ENCODE measurements at regions not wholly inside any gene's neighbourhood (a gene's known extent, or its start where the extent isn't known, plus 50 kb on each side); places are given as distances from the start of the nearest gene placed in this dataset.

DNA sequence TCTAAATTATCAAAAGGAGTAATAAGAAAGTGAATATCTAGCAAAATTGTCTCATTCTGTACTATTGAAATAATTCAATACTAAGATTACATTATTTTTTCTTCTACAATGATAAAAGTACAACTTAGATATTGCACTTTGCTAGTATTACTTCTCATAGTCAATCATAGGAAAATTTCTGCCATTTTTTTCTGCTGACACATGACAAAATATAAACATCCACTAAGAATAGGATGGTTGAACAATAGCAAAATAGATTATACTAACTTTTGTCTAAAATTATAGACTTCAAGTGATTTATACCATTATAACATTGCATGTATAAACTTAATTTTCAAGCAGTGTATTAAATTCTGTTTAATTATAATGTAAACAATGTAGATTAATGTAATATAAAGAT lies 540.2 kb downstream of the PDHA2 start:
- ChIA-PET CTCF (no interaction called here), RAD21 (ENCODE audit: low non-redundant PET in 1 of 2, low total read pairs in 2 of 2, uncharacterized antibody in 2 of 2, unreplicated experiment in 2 of 2) (no interaction called here), POLR2A (no interaction called here)
- Histone ChIP-seq H3K36me3 (ENCODE audit: control insufficient read depth in 1 of 2, insufficient read depth in 2 of 2, low read length in 2 of 2) (no peaks in the 10 kb centered on the region), H3K4me2 (ENCODE audit: low read length) (no peak overlapping the region), H3K79me2 (ENCODE audit: insufficient read depth, low read length) (no peaks in the 10 kb centered on the region), H4K20me1 (ENCODE audit: insufficient read depth) (no peaks in the 10 kb centered on the region), H3K9me2 (ENCODE audit: insufficient read depth) (no peaks in the 10 kb centered on the region), H3K9me3 (ENCODE audit: control insufficient read depth in 1 of 2, insufficient read depth in 1 of 2, low read depth in 1 of 2, low read length in 2 of 2) (no peaks in the 10 kb centered on the region), H2AFZ (ENCODE audit: low read depth, low read length, poor library complexity, severe bottlenecking) (no peak overlapping the region), H3K9ac (ENCODE audit: low read length) (no peak overlapping the region), H3K4me1 (ENCODE audit: control insufficient read depth in 1 of 2, insufficient read depth in 2 of 2, low read length in 2 of 2) (no peaks in the 10 kb centered on the region), H3K27me3 (ENCODE audit: insufficient read depth, low read length) (no peaks in the 10 kb centered on the region), H3K27ac (ENCODE audit: low read depth, low read length) (no peak overlapping the region), H3K4me3 (replicated peaks in 1 of 2; ENCODE audit: low read depth in 1 of 2, low read length in 2 of 2) (no peak overlapping the region)
- TF ChIP-seq JUND (IDR thresholded peaks at IDR 0.05), result no peak
- no peak for TF ChIP-seq CBX3 (IDR thresholded peaks at IDR 0.05; ENCODE audit: low read depth)
- TF ChIP-seq, protein P1, sequence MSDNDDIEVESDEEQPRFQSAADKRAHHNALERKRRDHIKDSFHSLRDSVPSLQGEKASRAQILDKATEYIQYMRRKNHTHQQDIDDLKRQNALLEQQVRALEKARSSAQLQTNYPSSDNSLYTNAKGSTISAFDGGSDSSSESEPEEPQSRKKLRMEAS (IDR thresholded peaks at IDR 0.05), result no peak
- ATAC-seq (no peak), DNase-seq (ENCODE audit: low read depth, low spot score) (no peak)
- no TSS peak for BruUV-seq (replicated peaks)
- intact Hi-C loops (cut with micrococcal nuclease), result no loop called here

DNA sequence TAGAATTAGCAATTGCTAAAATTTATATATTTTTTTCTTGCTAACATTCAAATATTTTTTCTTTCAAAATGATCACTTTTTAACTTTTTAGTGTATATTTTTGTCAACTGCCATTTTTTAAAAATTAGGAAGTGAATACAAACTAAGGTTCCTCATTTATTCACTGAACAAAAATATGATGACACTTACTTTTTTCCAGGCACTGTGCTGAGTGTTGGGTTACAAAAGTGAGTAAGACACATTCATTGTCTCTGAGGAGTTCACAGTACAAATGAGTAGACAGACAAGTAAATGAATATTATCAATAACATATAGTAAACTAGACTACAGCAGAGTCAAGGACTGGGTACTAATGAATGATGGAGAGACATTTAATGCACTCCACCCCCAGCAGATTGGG lies 543.5 kb downstream of the PDHA2 start:
- TF ChIP-seq POLR2A (IDR thresholded peaks at IDR 0.05; ENCODE audit: borderline replicate concordance, extremely low read depth, insufficient read depth, insufficient read length) (no peak), POLR2AphosphoS5 (IDR thresholded peaks at IDR 0.05; ENCODE audit: low read depth, low read length) (no peak), ZNF274 (IDR thresholded peaks at IDR 0.05; ENCODE audit: low read depth, low read length) (no peak), EGR1 (IDR thresholded peaks at IDR 0.05; ENCODE audit: low read depth) (no peak), TCF7L2 (IDR thresholded peaks at IDR 0.05; ENCODE audit: borderline replicate concordance, extremely low read depth, insufficient read depth, insufficient read length) (no peak), CEBPB (IDR thresholded peaks at IDR 0.05; ENCODE audit: low read depth) (no peak), EZH2phosphoT487 (IDR thresholded peaks at IDR 0.05; ENCODE audit: borderline replicate concordance) (no peak), YY1 (IDR thresholded peaks at IDR 0.05; ENCODE audit: extremely low read depth, insufficient replicate concordance, low read depth, low read length) (no peak)
- TF ChIP-seq, protein P2, sequence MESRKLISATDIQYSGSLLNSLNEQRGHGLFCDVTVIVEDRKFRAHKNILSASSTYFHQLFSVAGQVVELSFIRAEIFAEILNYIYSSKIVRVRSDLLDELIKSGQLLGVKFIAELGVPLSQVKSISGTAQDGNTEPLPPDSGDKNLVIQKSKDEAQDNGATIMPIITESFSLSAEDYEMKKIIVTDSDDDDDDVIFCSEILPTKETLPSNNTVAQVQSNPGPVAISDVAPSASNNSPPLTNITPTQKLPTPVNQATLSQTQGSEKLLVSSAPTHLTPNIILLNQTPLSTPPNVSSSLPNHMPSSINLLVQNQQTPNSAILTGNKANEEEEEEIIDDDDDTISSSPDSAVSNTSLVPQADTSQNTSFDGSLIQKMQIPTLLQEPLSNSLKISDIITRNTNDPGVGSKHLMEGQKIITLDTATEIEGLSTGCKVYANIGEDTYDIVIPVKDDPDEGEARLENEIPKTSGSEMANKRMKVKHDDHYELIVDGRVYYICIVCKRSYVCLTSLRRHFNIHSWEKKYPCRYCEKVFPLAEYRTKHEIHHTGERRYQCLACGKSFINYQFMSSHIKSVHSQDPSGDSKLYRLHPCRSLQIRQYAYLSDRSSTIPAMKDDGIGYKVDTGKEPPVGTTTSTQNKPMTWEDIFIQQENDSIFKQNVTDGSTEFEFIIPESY (IDR thresholded peaks at IDR 0.05; ENCODE audit: extremely low read depth, insufficient replicate concordance, low read length), result no peak
- TF ChIP-seq, protein P3, sequence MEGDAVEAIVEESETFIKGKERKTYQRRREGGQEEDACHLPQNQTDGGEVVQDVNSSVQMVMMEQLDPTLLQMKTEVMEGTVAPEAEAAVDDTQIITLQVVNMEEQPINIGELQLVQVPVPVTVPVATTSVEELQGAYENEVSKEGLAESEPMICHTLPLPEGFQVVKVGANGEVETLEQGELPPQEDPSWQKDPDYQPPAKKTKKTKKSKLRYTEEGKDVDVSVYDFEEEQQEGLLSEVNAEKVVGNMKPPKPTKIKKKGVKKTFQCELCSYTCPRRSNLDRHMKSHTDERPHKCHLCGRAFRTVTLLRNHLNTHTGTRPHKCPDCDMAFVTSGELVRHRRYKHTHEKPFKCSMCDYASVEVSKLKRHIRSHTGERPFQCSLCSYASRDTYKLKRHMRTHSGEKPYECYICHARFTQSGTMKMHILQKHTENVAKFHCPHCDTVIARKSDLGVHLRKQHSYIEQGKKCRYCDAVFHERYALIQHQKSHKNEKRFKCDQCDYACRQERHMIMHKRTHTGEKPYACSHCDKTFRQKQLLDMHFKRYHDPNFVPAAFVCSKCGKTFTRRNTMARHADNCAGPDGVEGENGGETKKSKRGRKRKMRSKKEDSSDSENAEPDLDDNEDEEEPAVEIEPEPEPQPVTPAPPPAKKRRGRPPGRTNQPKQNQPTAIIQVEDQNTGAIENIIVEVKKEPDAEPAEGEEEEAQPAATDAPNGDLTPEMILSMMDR (IDR thresholded peaks at IDR 0.05 in 2 of 3, conservative IDR thresholded peaks at IDR 0.05 in 1 of 3; ENCODE audit: borderline replicate concordance in 1 of 3, insufficient read depth in 1 of 3, low read depth in 2 of 3, low read length in 2 of 3), result no peak
- H3K9me2 ChIP-seq (ENCODE audit: insufficient read depth), result no peaks in the 10 kb centered on the region
- H3K9me3 ChIP-seq (ENCODE audit: control insufficient read depth in 1 of 2, insufficient read depth in 1 of 2, low read depth in 1 of 2, low read length in 2 of 2), result no peaks in the 10 kb centered on the region
- no peaks in the 10 kb centered on the region for H3K27me3 ChIP-seq (ENCODE audit: insufficient read depth, low read length)
- no peak for DNase-seq (ENCODE audit: low read depth, low spot score)
- H3K27ac ChIP-seq (ENCODE audit: low read depth, low read length), result no peak overlapping the region
- no peak overlapping the region for H3K9ac ChIP-seq (ENCODE audit: low read length)
- no peak overlapping the region for H3K4me2 ChIP-seq (ENCODE audit: low read length)
- no peaks in the 10 kb centered on the region for H3K79me2 ChIP-seq (ENCODE audit: insufficient read depth, low read length)
- H2AFZ ChIP-seq (ENCODE audit: low read depth, low read length, poor library complexity, severe bottlenecking), result no peak overlapping the region
- no TSS peak for BruUV-seq (replicated peaks)
- no peaks in the 10 kb centered on the region for H3K4me1 ChIP-seq (ENCODE audit: control insufficient read depth in 1 of 2, insufficient read depth in 2 of 2, low read length in 2 of 2)
- ChIA-PET RAD21 (ENCODE audit: low non-redundant PET in 1 of 2, low total read pairs in 2 of 2, uncharacterized antibody in 2 of 2, unreplicated experiment in 2 of 2) (no interaction called here), CTCF (no interaction called here), POLR2A (no interaction called here)
- no peak overlapping the region for H3K4me3 ChIP-seq (replicated peaks in 1 of 2; ENCODE audit: low read depth in 1 of 2, low read length in 2 of 2)
- no peaks in the 10 kb centered on the region for H4K20me1 ChIP-seq (ENCODE audit: insufficient read depth)
- intact Hi-C loops (cut with micrococcal nuclease), result no loop called here
- no peak for ATAC-seq
- no peaks in the 10 kb centered on the region for H3K36me3 ChIP-seq (ENCODE audit: control insufficient read depth in 1 of 2, insufficient read depth in 2 of 2, low read length in 2 of 2)
